ENCODE measurements at regions not wholly inside any gene's neighbourhood (a gene's known extent, or its start where the extent isn't known, plus 50 kb on each side); places are given as distances from the start of the nearest gene placed in this dataset.

GRCh38 chrX:22392133-22392948 lies 119.6 kb downstream of the CBLL2 start:
- no peak for DNase-seq (ENCODE audit: low read depth in 2 of 2, low spot score in 1 of 2)

GRCh38 chrX:22395372-22395771 lies 122.7 kb downstream of the CBLL2 start:
- no peak for DNase-seq (ENCODE audit: low read depth in 2 of 2, low spot score in 1 of 2)

DNA sequence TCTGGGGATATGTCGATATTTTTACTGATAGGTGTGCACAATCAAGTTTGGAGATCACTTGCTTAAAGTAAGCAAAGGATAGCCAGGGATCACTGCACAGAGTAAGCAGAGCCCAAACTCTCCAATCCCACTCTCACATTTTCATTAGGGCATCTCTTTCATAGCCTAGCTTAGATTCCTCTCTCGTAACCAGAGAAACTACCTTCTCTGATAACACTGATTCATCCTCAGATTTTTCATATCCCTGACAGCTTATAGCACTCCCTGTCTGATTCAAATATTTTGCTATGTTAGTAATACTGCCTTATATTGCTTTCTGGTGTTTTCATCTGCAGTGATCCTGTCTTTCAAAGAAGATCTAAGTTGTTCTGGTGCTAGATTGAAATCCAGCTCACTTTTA lies 123.7 kb downstream of the CBLL2 start:
- no peak for DNase-seq (ENCODE audit: low read depth in 2 of 2, low spot score in 1 of 2)

DNA sequence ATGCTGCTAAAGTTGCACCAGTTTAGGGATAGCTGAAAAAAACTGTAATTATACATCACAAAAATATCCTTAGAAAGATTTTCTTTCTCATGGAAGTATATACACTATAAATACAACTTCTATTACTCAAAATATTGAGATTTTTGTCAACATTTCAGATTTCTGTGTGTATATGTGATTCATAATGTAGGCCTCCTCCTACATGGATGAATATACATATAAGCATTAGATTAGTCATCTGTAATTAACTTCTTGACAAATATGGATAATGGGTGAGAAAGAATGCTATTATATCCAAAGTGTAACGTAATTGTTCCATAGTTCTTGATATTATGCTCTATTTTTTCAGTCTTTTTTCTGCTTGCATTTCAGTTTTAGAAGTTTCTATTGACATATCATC lies 124.9 kb downstream of the CBLL2 start:
- DNase-seq (ENCODE audit: low read depth in 2 of 2, low spot score in 1 of 2): no peak

- no peak for DNase-seq (ENCODE audit: low read depth in 2 of 2, low spot score in 1 of 2)
These were observed 126.9 kb downstream of the CBLL2 start for GRCh38 chrX:22399437-22400192.

DNA sequence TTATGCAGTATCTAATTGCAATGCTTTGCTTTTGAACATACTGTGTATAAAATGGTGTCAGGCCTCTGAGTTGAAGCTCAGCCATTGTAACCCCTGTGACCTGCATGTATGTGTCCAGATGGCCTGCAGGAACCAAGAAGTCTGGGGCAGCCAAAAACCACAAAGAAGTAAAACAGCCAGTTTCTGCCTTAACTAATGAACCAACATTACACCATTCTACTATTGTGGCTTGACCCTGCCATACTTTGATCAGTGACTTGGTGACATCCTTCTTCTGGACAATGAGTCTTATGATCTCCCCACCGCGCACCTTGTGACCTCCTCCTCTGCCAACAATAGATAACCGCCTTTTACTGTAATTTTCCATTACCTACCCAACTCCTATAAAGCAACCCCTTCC lies 131.6 kb downstream of the CBLL2 start:
- DNase-seq (ENCODE audit: low read depth in 2 of 2, low spot score in 1 of 2): no peak

DNA sequence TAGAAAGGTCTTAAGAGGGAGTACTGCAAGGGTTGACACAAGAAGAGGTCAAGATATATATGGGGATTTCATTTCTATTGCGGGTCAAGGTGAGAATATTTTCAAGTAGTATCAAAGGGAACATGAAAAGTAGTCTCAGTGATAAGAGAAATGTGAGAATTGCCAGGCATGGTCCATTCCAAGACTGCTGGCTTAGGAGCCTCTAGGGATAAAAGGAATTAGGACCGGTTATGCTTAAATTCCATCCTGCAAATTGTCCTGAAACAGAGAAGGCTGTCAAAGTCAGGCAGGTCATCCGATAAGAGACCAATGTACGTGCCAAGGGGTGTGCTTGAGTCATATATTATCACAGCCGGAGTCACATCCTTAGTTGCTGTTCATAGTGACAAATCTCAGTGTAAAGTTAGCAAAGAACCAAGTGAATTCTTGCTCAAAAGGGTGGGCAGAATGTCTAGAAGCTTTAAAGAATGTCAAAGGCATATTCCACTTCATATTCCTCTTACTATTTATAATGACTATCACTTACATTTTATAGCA lies 133.6 kb downstream of the CBLL2 start:
- no peak for DNase-seq (ENCODE audit: low read depth in 2 of 2, low spot score in 1 of 2)

DNA sequence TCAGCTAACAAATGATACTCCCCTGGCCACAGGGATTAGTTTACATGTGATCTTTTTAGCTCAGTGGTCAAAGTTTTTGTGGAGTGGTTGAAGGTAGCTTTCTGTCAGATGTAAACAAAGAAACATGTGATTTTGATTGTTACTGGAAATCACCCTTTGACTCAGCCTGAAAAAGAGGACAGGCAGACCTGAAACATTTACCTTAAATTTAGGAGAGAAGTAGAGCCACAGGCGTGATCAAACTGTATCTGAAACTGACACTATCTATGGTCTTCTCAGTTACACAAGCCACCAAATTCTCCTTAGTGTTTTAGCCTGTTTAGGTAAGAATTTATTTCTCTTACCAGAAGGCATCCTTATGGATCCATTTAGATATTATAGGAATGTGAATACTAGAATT lies 136.7 kb downstream of the CBLL2 start:
- DNase-seq (ENCODE audit: low read depth in 2 of 2, low spot score in 1 of 2): no peak

DNA sequence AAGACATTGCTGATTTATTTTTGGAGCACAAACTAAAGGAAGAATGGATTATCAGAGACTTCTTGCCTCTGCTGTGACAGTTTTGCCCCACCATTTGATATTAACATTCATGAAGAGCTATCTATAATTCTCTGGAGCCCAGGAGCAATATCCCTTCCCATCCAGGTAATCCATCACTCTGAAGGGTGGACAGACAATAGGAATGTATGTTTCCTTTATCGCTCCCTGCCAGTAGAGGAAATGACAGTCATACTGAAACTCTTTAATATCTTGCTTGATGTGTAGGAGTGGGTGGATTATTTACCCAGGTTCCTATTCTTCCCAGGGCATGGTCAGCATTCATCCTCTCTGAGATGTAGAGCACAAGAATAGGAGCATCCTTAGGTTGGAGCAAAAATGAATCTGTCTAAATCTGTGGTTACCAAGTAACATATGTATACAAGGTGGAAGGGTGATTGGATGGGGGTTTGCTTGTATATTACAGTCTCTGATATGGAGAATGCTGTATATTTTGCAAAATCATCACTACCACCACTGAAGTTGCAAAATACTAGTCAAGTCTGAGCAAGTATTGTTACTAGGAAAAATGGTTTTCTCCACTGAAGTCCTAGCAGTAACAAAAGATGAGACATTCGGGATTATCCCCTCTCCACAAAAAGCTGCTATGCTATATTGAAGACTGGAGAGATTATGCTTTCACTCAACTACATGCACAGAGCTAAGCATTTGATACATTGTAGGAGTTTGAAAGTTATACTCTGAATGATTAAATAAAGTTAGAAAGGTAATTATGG lies 151.6 kb downstream of the CBLL2 start:
- DNase-seq (ENCODE audit: low read depth in 2 of 2, low spot score in 1 of 2): no peak

- no peak for DNase-seq (ENCODE audit: low read depth in 2 of 2, low spot score in 1 of 2)
These were observed 152.2 kb downstream of the CBLL2 start for GRCh38 chrX:22424919-22425318.

DNA sequence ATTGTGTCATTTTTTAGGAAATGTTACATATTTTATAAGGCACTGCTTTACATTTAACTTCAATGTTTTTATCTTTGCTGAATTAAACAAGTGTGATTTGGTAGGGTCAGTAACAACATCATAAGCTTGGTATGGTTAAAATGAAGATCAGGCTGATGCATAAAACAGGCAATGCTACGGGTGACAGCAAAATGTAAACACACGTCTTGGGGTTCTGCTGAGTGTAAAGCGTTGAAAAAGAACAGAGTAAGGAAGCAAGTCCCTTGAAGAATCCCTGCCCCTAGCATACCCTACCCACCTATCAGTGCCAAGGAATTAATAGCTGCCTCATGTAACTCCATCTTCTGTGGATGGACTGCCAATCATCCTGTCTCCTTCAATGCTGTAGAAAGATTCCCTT lies 157.0 kb downstream of the CBLL2 start:
- DNase-seq (ENCODE audit: low read depth in 2 of 2, low spot score in 1 of 2): no peak

DNA sequence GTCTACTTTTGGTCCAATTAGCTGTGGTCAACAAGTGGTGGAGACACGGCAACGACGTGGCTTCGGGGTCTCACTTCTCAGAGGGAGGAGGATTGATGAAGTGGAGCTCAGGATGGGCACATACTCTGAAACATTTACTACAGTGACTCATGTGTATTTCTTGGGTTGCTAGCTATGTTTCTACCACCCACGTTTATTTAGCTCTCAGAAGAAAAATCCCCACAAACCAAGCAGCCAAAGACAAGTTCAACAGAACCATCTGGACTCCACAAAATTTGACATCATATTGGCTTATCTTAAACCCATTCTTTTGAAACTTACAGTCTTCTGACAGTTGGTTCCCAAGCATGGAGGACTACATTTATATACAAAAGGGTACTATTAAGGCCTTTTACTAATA lies 158.0 kb downstream of the CBLL2 start:
- DNase-seq (ENCODE audit: low read depth in 2 of 2, low spot score in 1 of 2): no peak

GRCh38 chrX:22433292-22434070 lies 160.8 kb downstream of the CBLL2 start:
- no peak for DNase-seq (ENCODE audit: low read depth in 2 of 2, low spot score in 1 of 2)

DNA sequence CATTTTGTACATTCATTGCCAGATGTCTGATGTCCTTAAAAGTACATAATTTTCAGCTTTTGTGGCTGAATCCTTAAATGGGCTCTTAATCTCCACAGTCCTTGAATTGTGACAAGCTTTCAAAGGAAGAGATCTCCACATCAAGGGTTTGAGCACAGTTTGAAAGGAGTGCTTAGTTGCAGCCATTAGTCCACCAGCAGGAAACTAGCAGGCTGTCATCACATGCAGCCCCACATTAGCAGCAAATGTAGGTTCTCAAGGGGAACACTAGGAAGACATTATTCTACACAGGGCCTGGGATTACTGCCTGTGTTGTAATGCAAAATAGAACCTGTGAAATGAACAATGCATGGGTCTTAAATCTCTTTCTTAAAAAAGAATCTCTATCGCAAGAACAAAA lies 173.2 kb downstream of the CBLL2 start:
- DNase-seq (ENCODE audit: low read depth in 2 of 2, low spot score in 1 of 2): no peak

GRCh38 chrX:22462959-22463358 lies 190.2 kb downstream of the CBLL2 start:
- DNase-seq (ENCODE audit: low read depth in 2 of 2, low spot score in 1 of 2): no peak

GRCh38 chrX:22467571-22467970 lies 194.9 kb downstream of the CBLL2 start:
- DNase-seq (ENCODE audit: low read depth in 2 of 2, low spot score in 1 of 2): no peak

GRCh38 chrX:22481436-22481835 lies 208.7 kb downstream of the CBLL2 start:
- DNase-seq (ENCODE audit: low read depth in 2 of 2, low spot score in 1 of 2): no peak

DNA sequence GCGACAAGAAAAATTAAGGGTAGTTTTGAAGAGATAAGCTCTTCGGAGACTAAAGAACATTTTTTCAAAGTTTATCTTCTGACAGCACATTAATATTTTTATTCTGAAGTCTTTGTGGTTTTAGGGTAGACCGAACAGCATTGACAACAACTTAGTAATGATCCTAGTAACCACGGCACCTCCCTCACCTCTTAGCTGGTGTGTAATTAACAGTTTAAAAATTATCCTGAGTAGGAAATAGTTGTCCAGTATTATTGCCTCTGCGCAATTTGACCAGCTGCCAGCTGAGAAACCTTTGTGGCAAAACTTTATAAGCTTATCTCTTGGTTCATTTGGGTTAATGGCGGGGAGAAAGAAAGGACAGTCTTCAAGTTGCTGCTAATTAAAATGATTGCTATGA lies 213.6 kb downstream of the CBLL2 start:
- DNase-seq (ENCODE audit: low read depth in 2 of 2, low spot score in 1 of 2): no peak

- DNase-seq (ENCODE audit: low read depth in 2 of 2, low spot score in 1 of 2): no peak
These were observed 244.2 kb downstream of the CBLL2 start for GRCh38 chrX:22516893-22517292.

GRCh38 chrX:22520128-22520828 lies 247.6 kb downstream of the CBLL2 start:
- no peak for DNase-seq (ENCODE audit: low read depth in 2 of 2, low spot score in 1 of 2)
